ENCODE measurements at regions not wholly inside any gene's neighbourhood (a gene's known extent, or its start where the extent isn't known, plus 50 kb on each side); places are given as distances from the start of the nearest gene placed in this dataset.

DNA sequence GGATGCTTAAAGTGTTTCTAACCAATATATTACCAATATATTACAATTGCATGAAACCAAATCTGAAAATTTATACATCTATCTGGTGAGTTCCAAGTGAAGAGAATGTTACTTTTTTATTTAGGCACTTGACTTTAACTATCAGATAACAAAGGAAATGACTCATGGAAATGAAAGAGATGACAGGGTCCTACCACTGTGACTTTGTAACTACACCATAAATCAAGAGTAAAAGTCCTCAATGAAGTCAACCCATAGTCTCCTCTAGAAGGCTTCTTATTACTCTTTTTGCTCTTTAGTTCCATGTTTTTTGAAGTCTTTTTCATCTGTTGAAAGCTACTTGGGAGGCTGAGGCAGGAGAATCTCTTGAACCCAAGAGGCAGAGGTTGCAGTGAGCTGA, 545.0 kb upstream of the PIK3C3 start:
- Histone ChIP-seq H3K4me2 (ENCODE audit: insufficient read depth, low read length) (no peak overlapping the region), H3K4me1 (ENCODE audit: control insufficient read depth, extremely low read depth, insufficient read depth, low read length) (no peaks in the 10 kb centered on the region), H4K20me1 (replicated peaks; ENCODE audit: control insufficient read depth, extremely low read depth, insufficient read depth, low read length) (no peaks in the 10 kb centered on the region), H3K79me2 (ENCODE audit: control insufficient read depth, insufficient read depth, low read length) (no peaks in the 10 kb centered on the region), H3K27ac (ENCODE audit: insufficient read depth, low read depth, low read length) (no peak overlapping the region), H3K4me3 (replicated peaks in 1 of 3; ENCODE audit: insufficient read depth in 1 of 3, low read depth in 1 of 3, low read length in 3 of 3) (no peak overlapping the region), H3K9ac (replicated peaks; ENCODE audit: extremely low read depth, insufficient read depth, low read length) (no peak overlapping the region), H3K9me1 (replicated peaks; ENCODE audit: control insufficient read depth, extremely low read depth, insufficient read depth, low read length) (no peaks in the 10 kb centered on the region), H3K9me3 (replicated peaks; ENCODE audit: control insufficient read depth, insufficient read depth, low read length) (no peaks in the 10 kb centered on the region), H3K27me3 (ENCODE audit: control insufficient read depth in 2 of 2, insufficient read depth in 2 of 2, low read length in 2 of 2) (no peaks in the 10 kb centered on the region), H2AFZ (ENCODE audit: low read depth, low read length) (no peak overlapping the region), H3K36me3 (ENCODE audit: control insufficient read depth in 2 of 2, extremely low read depth in 1 of 2, insufficient read depth in 2 of 2, low read length in 2 of 2) (no peaks in the 10 kb centered on the region)
- DNase-seq (ENCODE audit: low read depth, low spot score) (no peak), FAIRE-seq (no peak)
- dilution Hi-C loops (cut with MboI; ENCODE audit: extremely low pct_ligation_motif_present, low sequenced_read_pairs) = no loop called here
- no TSS peak for BruUV-seq (replicated peaks)
- POLR2A ChIA-PET = no interaction called here
- intact Hi-C loops (cut with micrococcal nuclease) = no loop called here
- TF ChIP-seq JUN (IDR thresholded peaks at IDR 0.05; ENCODE audit: borderline replicate concordance, insufficient read depth, insufficient read length, low read depth) (no peak), POLR2AphosphoS5 (IDR thresholded peaks at IDR 0.05; ENCODE audit: insufficient read depth, low read depth, low read length) (no peak), EZH2 (IDR thresholded peaks at IDR 0.05; ENCODE audit: borderline replicate concordance, low read depth, low read length, severe bottlenecking) (no peak), FOS (IDR thresholded peaks at IDR 0.05; ENCODE audit: borderline replicate concordance, insufficient read depth, low read length) (no peak), GATA2 (IDR thresholded peaks at IDR 0.05; ENCODE audit: insufficient read depth, insufficient read length, low read depth, low read length) (no peak), MYC (IDR thresholded peaks at IDR 0.05; ENCODE audit: low read depth, low read length) (no peak), POLR2A (IDR thresholded peaks at IDR 0.05; ENCODE audit: low read depth, low read length) (no peak)
- TF ChIP-seq, protein P1, sequence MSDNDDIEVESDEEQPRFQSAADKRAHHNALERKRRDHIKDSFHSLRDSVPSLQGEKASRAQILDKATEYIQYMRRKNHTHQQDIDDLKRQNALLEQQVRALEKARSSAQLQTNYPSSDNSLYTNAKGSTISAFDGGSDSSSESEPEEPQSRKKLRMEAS (IDR thresholded peaks at IDR 0.05; ENCODE audit: insufficient read depth, insufficient read length) = no peak
- TF ChIP-seq, protein P2, sequence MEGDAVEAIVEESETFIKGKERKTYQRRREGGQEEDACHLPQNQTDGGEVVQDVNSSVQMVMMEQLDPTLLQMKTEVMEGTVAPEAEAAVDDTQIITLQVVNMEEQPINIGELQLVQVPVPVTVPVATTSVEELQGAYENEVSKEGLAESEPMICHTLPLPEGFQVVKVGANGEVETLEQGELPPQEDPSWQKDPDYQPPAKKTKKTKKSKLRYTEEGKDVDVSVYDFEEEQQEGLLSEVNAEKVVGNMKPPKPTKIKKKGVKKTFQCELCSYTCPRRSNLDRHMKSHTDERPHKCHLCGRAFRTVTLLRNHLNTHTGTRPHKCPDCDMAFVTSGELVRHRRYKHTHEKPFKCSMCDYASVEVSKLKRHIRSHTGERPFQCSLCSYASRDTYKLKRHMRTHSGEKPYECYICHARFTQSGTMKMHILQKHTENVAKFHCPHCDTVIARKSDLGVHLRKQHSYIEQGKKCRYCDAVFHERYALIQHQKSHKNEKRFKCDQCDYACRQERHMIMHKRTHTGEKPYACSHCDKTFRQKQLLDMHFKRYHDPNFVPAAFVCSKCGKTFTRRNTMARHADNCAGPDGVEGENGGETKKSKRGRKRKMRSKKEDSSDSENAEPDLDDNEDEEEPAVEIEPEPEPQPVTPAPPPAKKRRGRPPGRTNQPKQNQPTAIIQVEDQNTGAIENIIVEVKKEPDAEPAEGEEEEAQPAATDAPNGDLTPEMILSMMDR (IDR thresholded peaks at IDR 0.05; ENCODE audit: extremely low read depth in 1 of 2, insufficient read depth in 1 of 2, low read depth in 1 of 2, low read length in 2 of 2) = no peak
- CTCF ChIA-PET = no interaction called here

Measured in endothelial cell of umbilical vein (primary cell).